Body of pancreas (tissue), 4 donors: ENCODE measurements at regions not wholly inside any gene's neighbourhood (a gene's known extent, or its start where the extent isn't known, plus 50 kb on each side); places are given as distances from the start of the nearest gene placed in this dataset.

Experiments
- POLR2A ChIP-seq, 3 donors: fragments of 450-650 bp; IDR thresholded peaks; one replicate each; pipeline ENCODE4 v1.6.1; 2016; ENCODE audit warnings: antibody characterized with exemption in 3 of 3, mild to moderate bottlenecking in 2 of 3
- TF ChIP-seq, protein P1 (sequence below), 7 experiments: fragments of 450-650 bp in 4 of 7; fragments of 200-600 bp in 3 of 7; sonication (generic) in 3 of 7; IDR thresholded peaks; one replicate each; pipeline ENCODE4 v1.5.1; 2016 to 2019; ENCODE audit warnings: antibody characterized with exemption in 7 of 7

- TF ChIP-seq, protein P1, sequence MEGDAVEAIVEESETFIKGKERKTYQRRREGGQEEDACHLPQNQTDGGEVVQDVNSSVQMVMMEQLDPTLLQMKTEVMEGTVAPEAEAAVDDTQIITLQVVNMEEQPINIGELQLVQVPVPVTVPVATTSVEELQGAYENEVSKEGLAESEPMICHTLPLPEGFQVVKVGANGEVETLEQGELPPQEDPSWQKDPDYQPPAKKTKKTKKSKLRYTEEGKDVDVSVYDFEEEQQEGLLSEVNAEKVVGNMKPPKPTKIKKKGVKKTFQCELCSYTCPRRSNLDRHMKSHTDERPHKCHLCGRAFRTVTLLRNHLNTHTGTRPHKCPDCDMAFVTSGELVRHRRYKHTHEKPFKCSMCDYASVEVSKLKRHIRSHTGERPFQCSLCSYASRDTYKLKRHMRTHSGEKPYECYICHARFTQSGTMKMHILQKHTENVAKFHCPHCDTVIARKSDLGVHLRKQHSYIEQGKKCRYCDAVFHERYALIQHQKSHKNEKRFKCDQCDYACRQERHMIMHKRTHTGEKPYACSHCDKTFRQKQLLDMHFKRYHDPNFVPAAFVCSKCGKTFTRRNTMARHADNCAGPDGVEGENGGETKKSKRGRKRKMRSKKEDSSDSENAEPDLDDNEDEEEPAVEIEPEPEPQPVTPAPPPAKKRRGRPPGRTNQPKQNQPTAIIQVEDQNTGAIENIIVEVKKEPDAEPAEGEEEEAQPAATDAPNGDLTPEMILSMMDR (IDR thresholded peaks at IDR 0.05), result no peak
- TF ChIP-seq POLR2A (IDR thresholded peaks at IDR 0.05), result no peak
Observed at GRCh38 chr9:126198854-126199253, 127.8 kb upstream of the MVB12B start.
